GM19463 (cell line): ENCODE measurements at regions not wholly inside any gene's neighbourhood (a gene's known extent, or its start where the extent isn't known, plus 50 kb on each side); places are given as distances from the start of the nearest gene placed in this dataset.

Experiments used
- ATAC-seq: cut with Tn5 transposase; IDR thresholded peaks from one replicate; pipeline ENCODE4 v1.9.1; 2021; ENCODE audit warnings: mild to moderate bottlenecking, moderate library complexity; ENCODE audit not compliant: unreplicated experiment

GRCh38 chr6:125537090-125537489, 212.3 kb upstream of the HEY2 start:
- no peak for ATAC-seq

DNA sequence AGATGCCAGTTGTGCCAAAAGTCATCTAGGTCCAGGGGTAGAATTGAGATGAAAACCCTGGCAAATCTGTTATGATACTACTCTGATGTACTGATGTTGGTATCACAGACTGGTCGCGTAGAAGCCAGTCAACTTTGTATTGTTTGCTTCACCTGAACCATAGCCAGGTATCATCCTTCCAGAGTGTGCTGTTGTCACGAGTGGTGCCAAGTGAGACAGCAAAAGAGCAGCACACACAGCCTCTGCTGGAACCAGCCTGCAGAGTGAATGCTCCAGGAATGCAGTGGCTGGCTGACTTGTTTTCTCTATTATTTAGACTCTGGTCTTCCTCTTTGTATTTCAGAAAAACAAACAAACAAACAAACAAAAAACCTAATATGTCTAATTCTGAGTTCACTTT, 209.5 kb upstream of the HEY2 start:
- ATAC-seq, result no peak

GRCh38 chr6:125544819-125545218, 204.6 kb upstream of the HEY2 start:
- ATAC-seq, result no peak

DNA sequence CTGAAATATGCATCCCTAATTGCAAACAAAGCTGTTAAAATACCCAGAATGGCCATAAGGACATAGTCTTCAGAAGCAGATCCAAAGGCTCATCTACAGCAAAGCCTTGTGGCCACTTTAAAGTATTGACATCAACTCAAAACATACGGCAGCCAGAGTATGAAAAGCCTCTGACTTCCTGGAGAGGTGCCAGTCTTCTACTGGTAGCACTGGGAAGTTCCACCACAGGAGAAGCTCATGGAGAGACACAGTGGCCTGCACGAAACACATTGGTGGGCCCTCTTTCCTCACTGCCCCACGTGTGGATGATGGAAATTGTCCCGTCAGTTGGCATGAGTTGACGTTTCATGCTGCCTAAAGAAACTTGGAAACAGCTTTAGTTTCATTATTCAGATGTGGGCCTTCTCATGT, 202.6 kb upstream of the HEY2 start:
- no peak for ATAC-seq

- ATAC-seq, result no peak
These were observed 202.1 kb upstream of the HEY2 start for GRCh38 chr6:125547381-125547780.

DNA sequence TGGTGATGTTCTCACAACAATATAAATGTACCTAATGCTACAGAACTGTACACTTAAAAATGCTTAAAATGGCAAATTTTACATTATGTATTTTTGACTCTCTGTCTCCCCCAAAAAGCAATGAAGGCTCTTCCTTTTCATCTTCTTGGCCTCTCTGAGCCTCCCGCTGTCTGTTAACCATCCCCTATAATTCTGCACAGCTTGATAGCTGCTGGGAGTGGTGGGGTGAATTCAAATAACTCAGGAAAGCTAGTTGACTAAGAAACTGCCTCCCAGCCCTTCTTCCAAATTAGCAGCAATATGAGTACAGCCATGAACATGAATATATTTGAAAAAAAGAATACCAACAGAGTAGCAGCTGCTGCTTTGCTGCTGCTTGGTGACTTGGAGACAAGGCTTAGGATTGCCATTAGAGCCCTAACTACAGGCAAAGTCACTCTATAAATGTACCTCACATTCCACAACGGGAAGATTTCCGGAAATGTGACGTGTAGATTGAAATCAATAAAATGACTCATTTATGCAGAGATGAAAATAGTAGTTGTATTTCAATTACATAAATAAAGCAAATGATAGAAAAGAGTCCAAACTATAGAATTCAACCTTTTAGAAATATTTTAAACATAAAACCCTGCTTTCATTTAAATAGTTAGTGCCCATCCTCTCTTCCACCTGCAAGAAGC, 200.1 kb upstream of the HEY2 start:
- ATAC-seq, result no peak

- ATAC-seq, result no peak
These were observed 198.5 kb upstream of the HEY2 start for GRCh38 chr6:125550892-125551291.

DNA sequence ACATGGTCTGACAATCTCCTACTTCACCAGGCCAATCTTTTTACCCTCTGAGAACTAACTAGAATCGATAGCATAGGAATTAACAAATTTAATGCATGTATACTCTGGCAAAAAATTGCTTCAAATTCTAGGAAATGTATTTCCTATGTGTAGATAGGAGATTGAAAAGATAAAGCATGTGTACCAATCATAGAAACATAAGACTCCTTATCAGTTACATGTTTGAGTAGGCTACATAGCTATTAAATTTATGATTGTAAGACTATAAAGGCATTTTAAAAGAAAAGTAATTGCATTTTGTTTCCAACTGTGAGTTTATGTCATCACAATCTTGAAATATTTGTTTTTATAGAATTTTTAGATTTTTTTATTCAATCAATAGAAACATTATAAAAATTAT, 196.6 kb upstream of the HEY2 start:
- ATAC-seq, result no peak

- ATAC-seq, result no peak
These were observed 195.0 kb upstream of the HEY2 start for GRCh38 chr6:125554456-125554855.

DNA sequence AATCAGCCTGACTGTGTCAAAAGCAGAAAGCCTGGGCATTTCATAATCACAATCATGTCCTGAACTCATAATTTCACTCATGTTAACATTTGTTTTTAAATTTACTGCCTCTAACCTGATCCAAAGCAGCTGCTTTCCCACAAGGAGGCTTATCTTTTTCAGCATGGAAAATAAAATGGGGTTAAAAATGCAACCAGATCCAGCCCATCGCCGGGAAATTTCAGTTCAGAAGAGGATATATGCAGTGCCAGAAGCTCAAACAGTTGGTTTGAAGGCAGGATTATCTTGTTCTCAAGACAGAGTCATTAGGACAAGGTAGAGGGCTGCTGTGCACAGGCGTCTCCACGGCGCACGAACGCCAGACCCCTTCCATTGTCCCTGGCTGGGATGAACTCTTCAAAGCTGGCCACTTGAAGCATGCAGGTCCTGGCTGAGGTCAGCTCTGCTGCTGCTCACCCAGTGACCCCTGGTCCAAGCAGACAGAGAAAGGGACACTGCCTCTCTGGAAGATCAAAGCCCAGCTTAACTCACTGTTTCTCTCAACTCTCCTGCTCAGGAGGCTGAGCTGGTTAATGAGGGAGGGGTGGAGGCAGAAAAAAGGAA, 191.1 kb upstream of the HEY2 start:
- no peak for ATAC-seq

GRCh38 chr6:125558907-125559306, 190.5 kb upstream of the HEY2 start:
- no peak for ATAC-seq

- no peak for ATAC-seq
These were observed 187.3 kb upstream of the HEY2 start for GRCh38 chr6:125562156-125562555.

DNA sequence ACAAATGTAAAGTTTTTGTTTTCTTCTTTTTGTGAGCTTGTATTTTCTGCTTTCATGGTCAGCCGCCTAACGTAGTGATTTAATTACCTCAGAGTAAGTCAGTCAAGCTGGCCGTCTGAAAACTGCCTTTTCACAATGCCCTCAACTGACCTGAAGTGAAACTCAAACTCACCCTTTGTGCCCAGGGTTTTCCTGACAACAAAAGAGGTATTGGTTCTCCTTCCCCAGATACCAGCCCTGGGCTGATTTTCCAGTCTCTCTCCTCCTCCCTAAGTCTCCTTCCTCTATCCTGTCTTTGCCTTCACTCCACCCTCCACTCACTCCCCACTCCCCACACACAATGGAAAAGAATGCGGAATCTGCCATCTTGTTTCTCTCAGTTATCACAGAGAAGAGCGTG, 184.5 kb upstream of the HEY2 start:
- no peak for ATAC-seq

DNA sequence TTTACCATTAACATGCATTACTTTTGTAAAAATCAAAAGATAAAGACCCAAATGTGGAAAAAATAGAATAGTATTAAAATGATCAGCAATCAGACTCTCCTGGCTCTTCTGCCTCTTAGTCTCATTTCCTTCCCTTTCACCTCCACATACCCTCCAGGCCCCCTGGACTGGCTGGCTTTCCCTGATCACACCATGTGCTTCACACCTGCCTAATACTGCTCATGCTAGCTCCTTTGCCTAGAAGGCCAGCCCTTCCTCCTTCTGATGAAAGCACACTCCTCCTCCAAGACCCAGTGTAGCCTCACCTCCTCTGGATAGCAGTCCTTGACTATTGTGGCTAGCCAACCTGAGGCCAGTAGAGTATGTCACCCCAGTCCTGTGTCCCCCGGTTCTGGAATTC, 182.0 kb upstream of the HEY2 start:
- no peak for ATAC-seq

DNA sequence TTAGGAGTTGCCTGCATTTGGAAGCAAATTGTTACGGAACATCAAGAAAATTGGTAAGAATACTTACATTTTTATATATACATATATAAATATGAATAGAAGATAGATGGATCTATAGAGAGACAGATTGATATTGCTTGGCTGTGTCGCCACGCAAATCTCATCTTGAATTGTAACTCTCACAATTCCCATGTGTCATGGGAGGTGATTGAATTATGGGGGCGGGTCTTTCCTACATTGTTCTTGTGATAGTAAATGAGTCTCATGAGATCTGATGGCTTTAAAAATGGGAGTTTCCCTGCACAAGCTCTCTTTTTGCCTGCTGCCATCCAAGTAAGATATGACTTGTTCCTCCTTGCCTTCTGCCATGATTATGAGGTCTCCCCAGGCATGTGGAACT, 180.8 kb upstream of the HEY2 start:
- ATAC-seq, result no peak

DNA sequence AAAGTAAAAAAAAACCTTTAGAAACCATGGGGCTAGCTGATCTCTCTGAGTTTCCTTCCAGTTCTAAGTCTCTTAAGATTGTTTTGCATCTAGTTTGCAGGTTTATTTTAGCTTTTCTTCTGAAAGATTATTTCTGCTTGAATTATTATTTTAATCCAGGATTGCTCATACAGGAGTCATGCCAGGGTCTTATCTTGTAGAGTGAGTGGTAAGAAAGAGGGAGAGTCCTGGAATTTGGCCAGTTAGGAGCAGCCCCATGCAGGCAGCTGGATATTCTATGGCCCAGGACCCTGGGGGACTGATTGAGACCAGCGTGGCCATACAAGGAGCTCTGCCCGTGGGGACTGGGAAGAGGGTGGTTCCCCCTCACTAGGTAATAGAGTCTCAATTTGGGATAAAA, 178.9 kb upstream of the HEY2 start:
- no peak for ATAC-seq

GRCh38 chr6:125571207-125571755, 178.2 kb upstream of the HEY2 start:
- no peak for ATAC-seq

DNA sequence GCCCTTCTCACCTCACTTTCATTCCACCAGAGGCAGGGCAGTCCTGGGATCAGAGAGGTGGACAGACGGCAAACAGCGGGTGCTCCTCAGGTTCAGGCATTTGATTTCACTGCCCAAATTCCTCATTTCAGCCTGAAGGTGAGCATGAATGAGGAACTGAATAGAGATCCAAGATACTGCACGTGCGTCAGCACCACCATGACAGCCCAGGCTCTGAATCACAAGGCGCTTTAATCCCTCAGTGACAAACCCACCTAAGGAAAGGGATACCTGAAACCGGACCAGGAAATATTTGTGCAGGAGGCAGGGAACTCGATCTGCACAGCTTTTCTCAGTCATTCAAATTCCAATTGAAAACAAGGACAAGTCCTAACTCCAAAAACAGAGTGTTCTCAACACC, 174.8 kb upstream of the HEY2 start:
- no peak for ATAC-seq

- ATAC-seq, result no peak
These were observed 172.2 kb upstream of the HEY2 start for GRCh38 chr6:125577124-125577662.

GRCh38 chr6:125584468-125584939, 164.9 kb upstream of the HEY2 start:
- ATAC-seq, result no peak

DNA sequence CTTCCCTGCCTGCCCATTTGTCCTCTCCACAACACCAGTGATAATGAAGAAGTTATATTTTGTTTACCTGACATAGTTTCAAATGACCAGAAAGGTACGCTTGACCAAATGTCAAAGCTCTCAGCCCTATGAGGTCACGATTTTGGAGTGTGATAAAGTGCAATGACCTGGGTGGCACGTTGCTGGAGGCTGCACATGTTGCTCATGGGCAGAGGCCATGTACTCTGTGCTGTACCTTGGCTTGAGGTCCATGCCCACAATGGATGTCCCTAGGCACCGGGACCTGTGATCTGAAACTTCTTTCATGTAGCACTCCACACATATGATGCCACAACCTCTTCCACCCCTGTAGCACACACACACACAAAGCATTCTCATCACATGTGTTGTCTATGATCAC, 164.0 kb upstream of the HEY2 start:
- ATAC-seq, result no peak

DNA sequence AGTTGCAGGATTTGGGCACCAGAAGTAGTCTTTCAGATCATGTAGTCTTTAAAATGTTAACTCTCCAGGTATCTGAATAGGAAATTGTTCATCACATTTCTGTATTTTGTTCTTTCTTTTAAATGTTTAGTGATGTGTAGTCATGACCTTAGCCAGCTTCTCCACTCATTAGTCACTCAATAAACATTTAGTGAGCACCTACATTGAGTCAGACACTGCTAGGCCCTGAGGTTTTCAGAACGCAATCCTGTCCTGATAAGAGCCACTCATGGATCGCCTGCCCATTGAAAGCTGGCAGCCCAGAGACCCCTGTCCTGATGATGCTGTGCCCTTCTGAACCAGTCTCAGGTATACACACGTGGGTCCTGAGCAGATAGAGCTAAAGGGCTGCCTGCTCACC, 163.4 kb upstream of the HEY2 start:
- ATAC-seq, result no peak
